H1 (cell line): ENCODE measurements at regions not wholly inside any gene's neighbourhood (a gene's known extent, or its start where the extent isn't known, plus 50 kb on each side); places are given as distances from the start of the nearest gene placed in this dataset.

ENCODE experiments used
- CTCF ChIA-PET: fragments of 300-600 bp; sonication (Branson Sonifier 250); formaldehyde crosslinking; loops from one replicate; lab custom pipeline; 2021; ENCODE audit not compliant: partially characterized antibody; lab: Charles Lee
- POLR2A ChIA-PET: fragments of 300-600 bp; sonication (Branson Sonifier 250); formaldehyde crosslinking; loops from one replicate; lab custom pipeline; 2021; ENCODE audit warnings: inconsistent platforms; ENCODE audit not compliant: partially characterized antibody; lab: Charles Lee
- DNase-seq, 2 experiments: peaks; one replicate each; pipeline versions ENCODE4 v3.0.0 to v3.0.0-alpha.2; 2010 to 2022; ENCODE audit warnings: low spot score in 2 of 2, low read depth in 1 of 2, mixed read lengths in 1 of 2
- FAIRE-seq: peaks from 2 replicates; lab custom pipeline; 2011; peaks lifted over from hg19 to GRCh38; lab: Jason Lieb, UNC
- H2AFZ ChIP-seq: 2 replicates; pipeline ENCODE4 v1.8.1; 2012; ENCODE audit warnings: low read length, inconsistent platforms
- H2AK5ac ChIP-seq: 2 replicates; pipeline ENCODE4 v1.6.1; 2013; ENCODE audit warnings: low read depth, low read length
- H2BK120ac ChIP-seq: replicated peaks from 2 replicates; pipeline ENCODE3; 2013; ENCODE audit warnings: low read depth, low read length, inconsistent platforms
- H2BK12ac ChIP-seq: 2 replicates; pipeline ENCODE4 v1.6.1; 2013; ENCODE audit warnings: low read depth, low read length
- H2BK15ac ChIP-seq: 2 replicates; pipeline ENCODE4 v1.6.1; 2013; ENCODE audit warnings: low read length
- H2BK20ac ChIP-seq: 2 replicates; pipeline ENCODE4 v1.6.1; 2013; ENCODE audit warnings: low read length
- H2BK5ac ChIP-seq: 2 replicates; pipeline ENCODE4 v1.6.1; 2013; ENCODE audit warnings: low read depth, low read length
- H3K14ac ChIP-seq: 2 replicates; pipeline ENCODE4 v1.6.1; 2013; ENCODE audit warnings: inconsistent platforms; ENCODE audit not compliant: insufficient read length
- H3K18ac ChIP-seq: 2 replicates; pipeline ENCODE4 v1.6.1; 2013; ENCODE audit warnings: low read length; ENCODE audit errors: extremely low read depth
- H3K23ac ChIP-seq: 2 replicates; pipeline ENCODE4 v1.6.1; 2013; ENCODE audit warnings: inconsistent platforms; ENCODE audit not compliant: insufficient read length
- H3K23me2 ChIP-seq: 2 replicates; pipeline ENCODE4 v1.6.1; 2013; ENCODE audit warnings: low read depth, low read length
- H3K27ac ChIP-seq: 2 replicates; pipeline ENCODE4 v1.6.1; 2011; ENCODE audit warnings: low read depth, low read length, inconsistent platforms
- H3K27me3 ChIP-seq, 4 experiments: replicated peaks in 1 of 4; 1 replicate in 1 of 4; 2 replicates in 3 of 4; pipeline versions ENCODE4 v1.6.1 to v1.8.1; 2011 to 2013; ENCODE audit warnings: low read length in 3 of 4, mild to moderate bottlenecking in 3 of 4, inconsistent platforms in 2 of 4, mixed read lengths in 2 of 4, moderate library complexity in 1 of 4; ENCODE audit not compliant: control insufficient read depth in 3 of 4, insufficient read depth in 3 of 4; ENCODE audit errors: extremely low read depth in 1 of 4
- H3K36me3 ChIP-seq, 4 experiments: 2 replicates each; pipeline versions ENCODE4 v1.6.1 to v1.8.1; 2011 to 2013; ENCODE audit warnings: mild to moderate bottlenecking in 4 of 4, low read length in 3 of 4, moderate library complexity in 2 of 4, control low read depth in 1 of 4, inconsistent platforms in 1 of 4; ENCODE audit not compliant: insufficient read depth in 4 of 4, control insufficient read depth in 2 of 4
- H3K4ac ChIP-seq: replicated peaks from 2 replicates; pipeline ENCODE3; 2013; ENCODE audit warnings: low read length, low read depth, mixed read lengths, inconsistent platforms; ENCODE audit not compliant: insufficient read length
- H3K4me1 ChIP-seq, 4 experiments: replicated peaks in 1 of 4; 1 replicate in 1 of 4; 2 replicates in 3 of 4; pipeline versions ENCODE4 v1.6.1 to v1.8.1; 2011 to 2013; ENCODE audit warnings: low read length in 3 of 4, inconsistent platforms in 2 of 4, mixed read lengths in 1 of 4; ENCODE audit not compliant: insufficient read depth in 4 of 4, control insufficient read depth in 3 of 4
- H3K4me2 ChIP-seq, 2 experiments: 2 replicates each; pipeline versions ENCODE4 v1.6.1 to v1.8.1; 2011 to 2013; ENCODE audit warnings: low read depth in 2 of 2, low read length in 2 of 2, control low read depth in 1 of 2, inconsistent platforms in 1 of 2, mild to moderate bottlenecking in 1 of 2; ENCODE audit not compliant: insufficient read depth in 1 of 2
- H3K4me3 ChIP-seq, 4 experiments: fragments of 200-600, 300-600 bp in 1 of 4; sonication (generic), shearing (Covaris generic), sonication (Bioruptor Twin) in 1 of 4; 2 replicates each; pipeline versions ENCODE4 v1.5.1 to v1.8.1; 2011 to 2016; ENCODE audit warnings: low read length in 4 of 4, low read depth in 3 of 4, control low read depth in 2 of 4, inconsistent platforms in 2 of 4, mild to moderate bottlenecking in 2 of 4, mixed read lengths in 1 of 4, moderate library complexity in 1 of 4; ENCODE audit not compliant: insufficient read depth in 2 of 4; ENCODE audit errors: extremely low read depth in 1 of 4
- H3K56ac ChIP-seq: replicated peaks from 2 replicates; pipeline ENCODE3; 2013; ENCODE audit warnings: low read depth, mild to moderate bottlenecking, mixed read lengths, low read length, inconsistent platforms; ENCODE audit not compliant: insufficient read length
- H3K79me1 ChIP-seq: 2 replicates; pipeline ENCODE4 v1.6.1; 2013; ENCODE audit warnings: low read depth, low read length, control low read depth
- H3K79me2 ChIP-seq, 2 experiments: 2 replicates each; pipeline versions ENCODE4 v1.6.1 to v1.8.1; 2012 to 2013; ENCODE audit warnings: low read length in 2 of 2, mild to moderate bottlenecking in 2 of 2, inconsistent platforms in 1 of 2; ENCODE audit not compliant: insufficient read depth in 2 of 2, control insufficient read depth in 1 of 2
- H3K9ac ChIP-seq, 4 experiments: replicated peaks in 1 of 4; 1 replicate in 1 of 4; 2 replicates in 3 of 4; pipeline versions ENCODE4 v1.6.1 to v1.8.1; 2011 to 2013; ENCODE audit warnings: low read depth in 3 of 4, low read length in 3 of 4, control low read depth in 2 of 4, mild to moderate bottlenecking in 2 of 4, moderate library complexity in 2 of 4, inconsistent platforms in 1 of 4; ENCODE audit errors: extremely low read depth in 1 of 4
- H3K9me3 ChIP-seq, 2 experiments: 2 replicates each; pipeline versions ENCODE4 v1.6.1 to v1.8.1; 2012 to 2013; ENCODE audit warnings: mild to moderate bottlenecking in 2 of 2, moderate library complexity in 2 of 2, control low read depth in 1 of 2, inconsistent platforms in 1 of 2, low read depth in 1 of 2, low read length in 1 of 2, mixed read lengths in 1 of 2; ENCODE audit not compliant: insufficient read depth in 2 of 2
- H4K20me1 ChIP-seq, 2 experiments: replicated peaks in 1 of 2; 2 replicates each; pipeline versions ENCODE3 to v1.8.1; 2011 to 2013; ENCODE audit warnings: inconsistent platforms in 2 of 2, low read length in 2 of 2, mild to moderate bottlenecking in 1 of 2; ENCODE audit not compliant: insufficient read depth in 2 of 2, control insufficient read depth in 1 of 2
- H4K5ac ChIP-seq: 2 replicates; pipeline ENCODE4 v1.6.1; 2013; ENCODE audit warnings: low read length, low read depth, mixed read lengths, inconsistent platforms; ENCODE audit not compliant: insufficient read length
- H4K8ac ChIP-seq: 2 replicates; pipeline ENCODE4 v1.8.0; 2013; ENCODE audit warnings: mild to moderate bottlenecking, moderate library complexity, low read length, inconsistent platforms; ENCODE audit not compliant: insufficient read depth; ENCODE audit errors: extremely low read depth
- H4K91ac ChIP-seq: replicated peaks from 2 replicates; pipeline ENCODE3; 2013; ENCODE audit warnings: low read length, mixed read lengths, inconsistent platforms; ENCODE audit not compliant: insufficient read length
- BACH1 ChIP-seq: IDR thresholded peaks from 2 replicates; pipeline ENCODE4 v1.6.1; 2012; ENCODE audit warnings: low read length, improper control_type of control experiment
- EGR1 ChIP-seq: IDR thresholded peaks from 2 replicates; pipeline ENCODE4 v1.6.1; 2011; ENCODE audit warnings: low read depth, low read length, borderline replicate concordance
- KDM5A ChIP-seq: fragments of 200-600 bp; IDR thresholded peaks from 2 replicates; pipeline ENCODE4 v1.7.1; 2012; ENCODE audit warnings: mild to moderate bottlenecking, low read length, inconsistent platforms, mixed read lengths
- RBBP5 ChIP-seq: IDR thresholded peaks from 2 replicates; pipeline ENCODE4 v1.7.1; 2012; ENCODE audit warnings: low read depth, mild to moderate bottlenecking, inconsistent platforms, low read length, moderate library complexity, borderline replicate concordance
- SAP30 ChIP-seq: fragments of 300-600 bp; sonication (generic); IDR thresholded peaks from 2 replicates; pipeline ENCODE4 v1.7.1; 2012; ENCODE audit warnings: low read length, moderate library complexity, mild to moderate bottlenecking, inconsistent platforms; ENCODE audit not compliant: insufficient read depth, insufficient replicate concordance
- SIX5 ChIP-seq: IDR thresholded peaks from 2 replicates; pipeline ENCODE4 v1.6.1; 2011; ENCODE audit warnings: mild to moderate bottlenecking, low read depth, low read length
- SP1 ChIP-seq: IDR thresholded peaks from 2 replicates; pipeline ENCODE4 v1.6.1; 2011; ENCODE audit warnings: low read depth, low read length
- SP2 ChIP-seq: IDR thresholded peaks from 2 replicates; pipeline ENCODE4 v1.6.1; 2012; ENCODE audit warnings: mild to moderate bottlenecking, low read length, inconsistent platforms
- TAF7 ChIP-seq: optimal IDR thresholded peaks from 2 replicates; pipeline ENCODE3; 2011; ENCODE audit warnings: low read depth, mild to moderate bottlenecking, inconsistent platforms, low read length, moderate library complexity, borderline replicate concordance
- WGBS, 2 experiments: shearing (Covaris generic) in 1 of 2; methylation state at CpG; one replicate each; pipeline versions ENCODE4 v1.1.6 to v1.1.7; 2013 to 2015; ENCODE audit warnings: low lambda C conversion rate in 2 of 2, mixed read lengths in 2 of 2, inconsistent platforms in 1 of 2, low coverage in 1 of 2, missing lambda C conversion rate in 1 of 2; ENCODE audit not compliant: insufficient replicate concordance in 2 of 2, insufficient coverage in 1 of 2, insufficient read length in 1 of 2; ENCODE audit errors: extremely low coverage in 1 of 2, missing lambda C conversion rate in 1 of 2; 5-methylcytosine and 5-hydroxymethylcytosine counted together

DNA sequence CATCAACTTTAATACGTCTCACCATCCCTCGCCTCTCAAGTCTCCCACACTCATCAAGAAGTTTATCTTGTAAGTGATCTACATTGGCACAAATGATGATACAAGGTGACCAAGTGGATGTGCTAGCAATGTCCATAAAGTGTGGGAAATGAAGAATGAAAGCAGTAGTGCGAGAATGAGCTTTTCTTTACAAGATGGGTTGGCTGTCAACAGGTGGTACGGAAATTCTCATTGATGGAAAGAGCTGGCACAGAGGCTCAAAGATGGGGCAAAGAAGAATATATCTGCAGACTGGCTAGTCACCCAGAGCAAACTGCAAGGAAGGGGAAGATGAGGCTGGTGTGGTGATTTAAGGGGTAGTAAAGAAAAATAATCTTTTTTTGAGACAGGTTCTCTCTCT lies 640.8 kb downstream of the MAT2B start:
- no peak overlapping the region for H3K14ac ChIP-seq
- no peak overlapping the region for H2BK12ac ChIP-seq
- no peak overlapping the region for H4K5ac ChIP-seq
- H2BK5ac ChIP-seq = no peak overlapping the region
- no peaks in the 10 kb centered on the region for H3K9me3 ChIP-seq
- no peak overlapping the region for H2BK120ac ChIP-seq
- H3K36me3 ChIP-seq = no peaks in the 10 kb centered on the region
- FAIRE-seq (peak; percentile 28), DNase-seq (no peak)
- H3K4ac ChIP-seq = no peak overlapping the region
- H3K27me3 ChIP-seq = no peaks in the 10 kb centered on the region
- peaks cover 0 to 4% (median 0%) of the 10 kb centered on the region in 4 experiments; a peak in 2 of 7 replicates for H3K4me1 ChIP-seq
- H2AFZ ChIP-seq = no peak overlapping the region
- H4K91ac ChIP-seq = no peak overlapping the region
- H4K20me1 ChIP-seq = no peaks in the 10 kb centered on the region
- ChIA-PET CTCF (interaction anchor here (0.8 kb wide), 1 partner anchor 276 kb away, joined by 3 read pairs; no protein-coding TSS in a partner anchor), POLR2A (no interaction called here)
- H2BK15ac ChIP-seq = no peak overlapping the region
- no peak overlapping the region for H3K4me3 ChIP-seq
- H2AK5ac ChIP-seq = no peak overlapping the region
- no peak overlapping the region for H4K8ac ChIP-seq
- no peak overlapping the region for H3K27ac ChIP-seq
- H3K79me1 ChIP-seq = no peaks in the 10 kb centered on the region
- no peak overlapping the region for H3K56ac ChIP-seq
- no peak overlapping the region for H3K4me2 ChIP-seq
- no peaks in the 10 kb centered on the region for H3K79me2 ChIP-seq
- no peaks in the 10 kb centered on the region for H3K23me2 ChIP-seq
- H3K23ac ChIP-seq = no peak overlapping the region
- no peak overlapping the region for H3K9ac ChIP-seq
- no peak overlapping the region for H3K18ac ChIP-seq
- no peak overlapping the region for H2BK20ac ChIP-seq
- 83% methylated on average over 4 of the region's 4 CpGs; no CpG with 5 or more reads in 1 of the 2 experiments for WGBS, 2 experiments
- TF ChIP-seq RBBP5 (no peak), SIX5 (no peak), KDM5A (no peak), SAP30 (no peak), BACH1 (no peak), TAF7 (no peak), SP1 (no peak), SP2 (no peak), EGR1 (no peak)
